H1 (cell line): ENCODE measurements at regions not wholly inside any gene's neighbourhood (a gene's known extent, or its start where the extent isn't known, plus 50 kb on each side); places are given as distances from the start of the nearest gene placed in this dataset.

Experiments
- CBX8 ChIP-seq: fragments of 300-800, 300-1000 bp; sonication (generic); IDR thresholded peaks from 2 replicates; pipeline ENCODE4 v1.7.1; 2016; ENCODE audit warnings: low read depth, low read length, borderline replicate concordance
- CTBP2 ChIP-seq: IDR thresholded peaks from 2 replicates; pipeline ENCODE4 v1.7.0; 2011; ENCODE audit warnings: borderline replicate concordance, mild to moderate bottlenecking, moderate library complexity, mixed read lengths, low read length; ENCODE audit not compliant: insufficient read depth, insufficient read length
- JUN ChIP-seq: IDR thresholded peaks from 2 replicates; pipeline ENCODE4 v1.6.1; 2011; ENCODE audit warnings: low read depth, mild to moderate bottlenecking, improper control_type of control experiment, low read length
- SP2 ChIP-seq: IDR thresholded peaks from 2 replicates; pipeline ENCODE4 v1.6.1; 2012; ENCODE audit warnings: mild to moderate bottlenecking, low read length, inconsistent platforms
- SP4 ChIP-seq: IDR thresholded peaks from 2 replicates; pipeline ENCODE4 v1.6.1; 2012; ENCODE audit warnings: low read length, inconsistent platforms
- SUZ12 ChIP-seq: fragments of 200-600 bp; sonication (generic); IDR thresholded peaks from 2 replicates; pipeline ENCODE4 v1.6.1; 2012; ENCODE audit warnings: mild to moderate bottlenecking, inconsistent platforms, low read length, moderate library complexity, mixed read lengths
- TCF12 ChIP-seq: IDR thresholded peaks from 2 replicates; pipeline ENCODE4 v1.6.1; 2011; ENCODE audit warnings: low read depth, mild to moderate bottlenecking, low read length
- YY1 ChIP-seq: IDR thresholded peaks from 2 replicates; pipeline ENCODE4 v1.6.1; 2011; ENCODE audit warnings: low read depth, mild to moderate bottlenecking, low read length
- TF ChIP-seq, protein P1 (sequence below): fragments of 300-600 bp; sonication (generic); IDR thresholded peaks from 2 replicates; pipeline ENCODE4 v1.7.1; 2012; ENCODE audit warnings: low read length, moderate library complexity, mild to moderate bottlenecking, inconsistent platforms; ENCODE audit not compliant: insufficient replicate concordance
- TF ChIP-seq, protein P2 (sequence below): IDR thresholded peaks from 2 replicates; pipeline ENCODE4 v1.6.1; 2012; ENCODE audit warnings: low read length, inconsistent platforms
- TF ChIP-seq, protein P3 (sequence below): IDR thresholded peaks from 2 replicates; pipeline ENCODE4 v1.6.1; 2012; ENCODE audit warnings: inconsistent platforms

DNA sequence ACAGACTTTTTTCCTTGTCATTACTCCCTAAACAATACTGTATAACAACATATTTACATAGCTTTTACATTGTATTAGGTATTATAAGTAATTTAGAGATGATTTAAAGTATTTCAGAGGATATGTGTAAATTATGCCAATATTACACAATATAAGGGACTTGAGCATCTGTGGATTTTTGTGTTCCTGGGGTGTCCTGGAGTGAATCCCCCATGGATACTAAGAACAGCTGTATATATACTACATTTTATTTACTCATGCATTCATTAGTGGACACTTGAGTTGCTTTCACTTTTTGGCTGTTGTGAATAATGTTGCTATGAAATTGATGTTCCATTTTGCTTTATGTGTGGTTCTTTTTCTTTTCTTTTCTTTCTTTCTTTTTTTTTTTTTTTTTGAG, 348.8 kb downstream of the SH3GL2 start (continued):
- TF ChIP-seq, protein P1, sequence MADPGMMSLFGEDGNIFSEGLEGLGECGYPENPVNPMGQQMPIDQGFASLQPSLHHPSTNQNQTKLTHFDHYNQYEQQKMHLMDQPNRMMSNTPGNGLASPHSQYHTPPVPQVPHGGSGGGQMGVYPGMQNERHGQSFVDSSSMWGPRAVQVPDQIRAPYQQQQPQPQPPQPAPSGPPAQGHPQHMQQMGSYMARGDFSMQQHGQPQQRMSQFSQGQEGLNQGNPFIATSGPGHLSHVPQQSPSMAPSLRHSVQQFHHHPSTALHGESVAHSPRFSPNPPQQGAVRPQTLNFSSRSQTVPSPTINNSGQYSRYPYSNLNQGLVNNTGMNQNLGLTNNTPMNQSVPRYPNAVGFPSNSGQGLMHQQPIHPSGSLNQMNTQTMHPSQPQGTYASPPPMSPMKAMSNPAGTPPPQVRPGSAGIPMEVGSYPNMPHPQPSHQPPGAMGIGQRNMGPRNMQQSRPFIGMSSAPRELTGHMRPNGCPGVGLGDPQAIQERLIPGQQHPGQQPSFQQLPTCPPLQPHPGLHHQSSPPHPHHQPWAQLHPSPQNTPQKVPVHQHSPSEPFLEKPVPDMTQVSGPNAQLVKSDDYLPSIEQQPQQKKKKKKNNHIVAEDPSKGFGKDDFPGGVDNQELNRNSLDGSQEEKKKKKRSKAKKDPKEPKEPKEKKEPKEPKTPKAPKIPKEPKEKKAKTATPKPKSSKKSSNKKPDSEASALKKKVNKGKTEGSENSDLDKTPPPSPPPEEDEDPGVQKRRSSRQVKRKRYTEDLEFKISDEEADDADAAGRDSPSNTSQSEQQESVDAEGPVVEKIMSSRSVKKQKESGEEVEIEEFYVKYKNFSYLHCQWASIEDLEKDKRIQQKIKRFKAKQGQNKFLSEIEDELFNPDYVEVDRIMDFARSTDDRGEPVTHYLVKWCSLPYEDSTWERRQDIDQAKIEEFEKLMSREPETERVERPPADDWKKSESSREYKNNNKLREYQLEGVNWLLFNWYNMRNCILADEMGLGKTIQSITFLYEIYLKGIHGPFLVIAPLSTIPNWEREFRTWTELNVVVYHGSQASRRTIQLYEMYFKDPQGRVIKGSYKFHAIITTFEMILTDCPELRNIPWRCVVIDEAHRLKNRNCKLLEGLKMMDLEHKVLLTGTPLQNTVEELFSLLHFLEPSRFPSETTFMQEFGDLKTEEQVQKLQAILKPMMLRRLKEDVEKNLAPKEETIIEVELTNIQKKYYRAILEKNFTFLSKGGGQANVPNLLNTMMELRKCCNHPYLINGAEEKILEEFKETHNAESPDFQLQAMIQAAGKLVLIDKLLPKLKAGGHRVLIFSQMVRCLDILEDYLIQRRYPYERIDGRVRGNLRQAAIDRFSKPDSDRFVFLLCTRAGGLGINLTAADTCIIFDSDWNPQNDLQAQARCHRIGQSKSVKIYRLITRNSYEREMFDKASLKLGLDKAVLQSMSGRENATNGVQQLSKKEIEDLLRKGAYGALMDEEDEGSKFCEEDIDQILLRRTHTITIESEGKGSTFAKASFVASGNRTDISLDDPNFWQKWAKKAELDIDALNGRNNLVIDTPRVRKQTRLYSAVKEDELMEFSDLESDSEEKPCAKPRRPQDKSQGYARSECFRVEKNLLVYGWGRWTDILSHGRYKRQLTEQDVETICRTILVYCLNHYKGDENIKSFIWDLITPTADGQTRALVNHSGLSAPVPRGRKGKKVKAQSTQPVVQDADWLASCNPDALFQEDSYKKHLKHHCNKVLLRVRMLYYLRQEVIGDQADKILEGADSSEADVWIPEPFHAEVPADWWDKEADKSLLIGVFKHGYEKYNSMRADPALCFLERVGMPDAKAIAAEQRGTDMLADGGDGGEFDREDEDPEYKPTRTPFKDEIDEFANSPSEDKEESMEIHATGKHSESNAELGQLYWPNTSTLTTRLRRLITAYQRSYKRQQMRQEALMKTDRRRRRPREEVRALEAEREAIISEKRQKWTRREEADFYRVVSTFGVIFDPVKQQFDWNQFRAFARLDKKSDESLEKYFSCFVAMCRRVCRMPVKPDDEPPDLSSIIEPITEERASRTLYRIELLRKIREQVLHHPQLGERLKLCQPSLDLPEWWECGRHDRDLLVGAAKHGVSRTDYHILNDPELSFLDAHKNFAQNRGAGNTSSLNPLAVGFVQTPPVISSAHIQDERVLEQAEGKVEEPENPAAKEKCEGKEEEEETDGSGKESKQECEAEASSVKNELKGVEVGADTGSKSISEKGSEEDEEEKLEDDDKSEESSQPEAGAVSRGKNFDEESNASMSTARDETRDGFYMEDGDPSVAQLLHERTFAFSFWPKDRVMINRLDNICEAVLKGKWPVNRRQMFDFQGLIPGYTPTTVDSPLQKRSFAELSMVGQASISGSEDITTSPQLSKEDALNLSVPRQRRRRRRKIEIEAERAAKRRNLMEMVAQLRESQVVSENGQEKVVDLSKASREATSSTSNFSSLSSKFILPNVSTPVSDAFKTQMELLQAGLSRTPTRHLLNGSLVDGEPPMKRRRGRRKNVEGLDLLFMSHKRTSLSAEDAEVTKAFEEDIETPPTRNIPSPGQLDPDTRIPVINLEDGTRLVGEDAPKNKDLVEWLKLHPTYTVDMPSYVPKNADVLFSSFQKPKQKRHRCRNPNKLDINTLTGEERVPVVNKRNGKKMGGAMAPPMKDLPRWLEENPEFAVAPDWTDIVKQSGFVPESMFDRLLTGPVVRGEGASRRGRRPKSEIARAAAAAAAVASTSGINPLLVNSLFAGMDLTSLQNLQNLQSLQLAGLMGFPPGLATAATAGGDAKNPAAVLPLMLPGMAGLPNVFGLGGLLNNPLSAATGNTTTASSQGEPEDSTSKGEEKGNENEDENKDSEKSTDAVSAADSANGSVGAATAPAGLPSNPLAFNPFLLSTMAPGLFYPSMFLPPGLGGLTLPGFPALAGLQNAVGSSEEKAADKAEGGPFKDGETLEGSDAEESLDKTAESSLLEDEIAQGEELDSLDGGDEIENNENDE: no peak
- TF ChIP-seq TCF12 (no peak), CTBP2 (no peak), JUN (no peak), CBX8 (no peak), SP4 (no peak), SUZ12 (no peak), YY1 (no peak), SP2 (no peak)
- TF ChIP-seq, protein P2, sequence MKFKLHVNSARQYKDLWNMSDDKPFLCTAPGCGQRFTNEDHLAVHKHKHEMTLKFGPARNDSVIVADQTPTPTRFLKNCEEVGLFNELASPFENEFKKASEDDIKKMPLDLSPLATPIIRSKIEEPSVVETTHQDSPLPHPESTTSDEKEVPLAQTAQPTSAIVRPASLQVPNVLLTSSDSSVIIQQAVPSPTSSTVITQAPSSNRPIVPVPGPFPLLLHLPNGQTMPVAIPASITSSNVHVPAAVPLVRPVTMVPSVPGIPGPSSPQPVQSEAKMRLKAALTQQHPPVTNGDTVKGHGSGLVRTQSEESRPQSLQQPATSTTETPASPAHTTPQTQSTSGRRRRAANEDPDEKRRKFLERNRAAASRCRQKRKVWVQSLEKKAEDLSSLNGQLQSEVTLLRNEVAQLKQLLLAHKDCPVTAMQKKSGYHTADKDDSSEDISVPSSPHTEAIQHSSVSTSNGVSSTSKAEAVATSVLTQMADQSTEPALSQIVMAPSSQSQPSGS: no peak
- TF ChIP-seq, protein P3, sequence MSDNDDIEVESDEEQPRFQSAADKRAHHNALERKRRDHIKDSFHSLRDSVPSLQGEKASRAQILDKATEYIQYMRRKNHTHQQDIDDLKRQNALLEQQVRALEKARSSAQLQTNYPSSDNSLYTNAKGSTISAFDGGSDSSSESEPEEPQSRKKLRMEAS: no peak
